ENCODE measurements at regions not wholly inside any gene's neighbourhood (a gene's known extent, or its start where the extent isn't known, plus 50 kb on each side); places are given as distances from the start of the nearest gene placed in this dataset.
"Not testable (repeated sequence)": the region's sequence is repeated elsewhere in the genome, so short reads cannot be mapped to it uniquely, and the experiment has no call there.

GRCh38 chr3:71990545-71990944 lies 205.6 kb upstream of the PROK2 start:
- DNase-seq (ENCODE audit: low read depth) = no peak

- no peak for DNase-seq (ENCODE audit: low read depth)
Measured at GRCh38 chr3:71989165-71989564, 204.2 kb upstream of the PROK2 start.

- no peak for DNase-seq (ENCODE audit: low read depth)
Measured at GRCh38 chr3:71987828-71988227, 202.9 kb upstream of the PROK2 start.

DNA sequence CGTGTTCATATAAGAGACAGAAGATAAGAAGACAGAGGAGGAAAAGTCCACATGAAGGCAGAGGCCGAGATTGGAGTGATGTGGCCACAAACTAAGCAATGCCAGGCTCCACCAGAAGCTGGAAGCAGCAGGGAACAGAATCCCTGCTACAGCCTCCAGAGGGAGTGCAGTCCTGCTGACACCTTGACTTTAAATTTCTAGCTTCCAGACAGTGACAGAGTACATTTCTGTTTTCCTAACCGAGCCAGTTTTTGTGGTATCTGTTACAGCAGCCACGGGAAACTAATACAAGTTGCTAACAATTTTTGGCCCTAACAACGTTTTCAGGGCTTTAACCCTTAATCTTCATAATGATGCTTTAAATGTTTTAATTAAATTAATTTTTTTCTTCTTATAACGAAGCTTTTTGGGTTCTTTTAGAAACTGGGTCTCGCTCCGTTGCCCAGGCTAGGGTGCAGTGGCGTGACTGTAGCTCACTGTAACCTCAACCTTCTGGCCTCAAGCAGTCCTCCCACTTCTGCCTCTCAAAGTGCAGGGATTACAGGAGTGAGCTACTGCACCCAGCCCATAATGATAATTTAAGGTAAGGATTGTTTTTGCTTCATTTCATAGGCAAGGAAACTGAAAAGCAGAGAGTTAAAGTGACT lies 202.3 kb upstream of the PROK2 start:
- no peak for DNase-seq (ENCODE audit: low read depth)

- no peak for DNase-seq (ENCODE audit: low read depth)
Measured at GRCh38 chr3:71986606-71987005, 201.7 kb upstream of the PROK2 start.

DNA sequence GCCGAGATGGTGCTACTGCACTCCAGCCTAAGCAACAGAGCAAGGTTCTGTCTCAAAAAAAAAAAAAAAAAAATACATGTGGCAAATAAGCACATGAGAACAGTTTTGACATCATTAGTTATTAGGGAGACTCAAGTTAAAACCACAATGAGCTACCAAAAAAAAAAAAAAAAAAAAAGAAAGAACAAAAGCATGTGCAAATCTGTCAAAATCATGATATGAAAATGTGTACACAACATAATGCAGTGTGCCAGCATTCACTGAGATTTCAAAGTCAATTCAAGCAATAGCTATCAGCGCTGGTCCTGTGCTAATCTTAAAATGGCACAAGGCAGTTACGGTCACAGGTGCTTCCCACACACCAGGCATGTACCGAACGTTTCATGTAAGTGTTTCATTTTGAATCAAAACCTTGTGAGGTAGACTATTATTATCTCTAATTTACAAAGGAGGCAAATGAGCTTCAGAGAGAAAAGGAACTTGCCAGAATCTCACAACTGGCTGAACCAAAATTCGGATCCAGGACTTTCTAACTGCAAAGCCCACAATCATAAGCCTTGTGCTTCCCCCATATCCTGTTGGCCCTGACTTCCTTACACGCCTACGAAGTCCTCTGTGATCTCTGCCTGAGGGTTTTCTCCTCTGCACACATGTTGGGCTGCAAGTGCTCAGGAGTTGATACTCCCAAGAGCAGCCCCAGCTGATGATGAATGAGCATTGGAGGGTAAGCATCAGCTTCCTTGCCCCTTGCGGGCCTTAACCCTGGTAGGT lies 200.1 kb upstream of the PROK2 start:
- DNase-seq (ENCODE audit: low read depth) = no peak

- no peak for DNase-seq (ENCODE audit: low read depth)
Measured at GRCh38 chr3:71983694-71984093, 198.7 kb upstream of the PROK2 start.

DNA sequence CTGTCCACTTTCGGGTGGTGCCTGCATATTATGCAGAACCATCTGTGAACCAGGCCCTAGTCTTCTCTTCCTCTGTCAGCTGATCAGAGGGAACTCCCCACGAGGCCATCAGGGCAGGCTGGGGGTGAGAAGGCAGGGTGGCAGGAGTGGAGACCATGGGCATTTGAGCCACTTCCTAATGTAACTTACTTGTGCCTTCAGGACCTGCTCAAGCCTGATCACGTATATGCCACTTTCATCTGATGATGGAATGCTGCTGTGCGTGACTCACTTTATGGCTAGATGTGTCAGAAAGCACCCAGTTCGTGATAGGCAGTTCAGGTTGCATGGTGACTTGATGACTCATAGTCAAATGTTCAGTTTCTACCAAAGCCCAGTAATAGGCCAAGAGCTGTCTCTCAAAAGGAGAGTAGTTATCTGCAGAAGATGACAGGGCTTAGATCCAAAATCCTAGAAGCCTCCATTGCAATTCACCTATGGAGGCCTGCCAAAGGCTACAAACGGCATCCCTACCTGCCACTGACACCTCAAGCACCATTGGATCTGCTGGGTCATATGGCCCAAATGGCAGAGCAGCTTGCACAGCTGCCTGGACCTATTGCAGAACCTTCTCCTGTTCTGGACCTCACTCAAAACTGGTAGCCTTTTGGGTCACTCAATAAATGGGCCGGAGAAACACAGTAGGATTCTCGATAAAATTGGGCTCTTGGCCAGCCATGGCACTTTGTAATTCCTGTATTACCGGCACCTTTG lies 197.7 kb upstream of the PROK2 start:
- not testable (repeated sequence) for DNase-seq (ENCODE audit: low read depth)

- no peak for DNase-seq (ENCODE audit: low read depth)
Measured at GRCh38 chr3:71979175-71979574, 194.2 kb upstream of the PROK2 start.

DNA sequence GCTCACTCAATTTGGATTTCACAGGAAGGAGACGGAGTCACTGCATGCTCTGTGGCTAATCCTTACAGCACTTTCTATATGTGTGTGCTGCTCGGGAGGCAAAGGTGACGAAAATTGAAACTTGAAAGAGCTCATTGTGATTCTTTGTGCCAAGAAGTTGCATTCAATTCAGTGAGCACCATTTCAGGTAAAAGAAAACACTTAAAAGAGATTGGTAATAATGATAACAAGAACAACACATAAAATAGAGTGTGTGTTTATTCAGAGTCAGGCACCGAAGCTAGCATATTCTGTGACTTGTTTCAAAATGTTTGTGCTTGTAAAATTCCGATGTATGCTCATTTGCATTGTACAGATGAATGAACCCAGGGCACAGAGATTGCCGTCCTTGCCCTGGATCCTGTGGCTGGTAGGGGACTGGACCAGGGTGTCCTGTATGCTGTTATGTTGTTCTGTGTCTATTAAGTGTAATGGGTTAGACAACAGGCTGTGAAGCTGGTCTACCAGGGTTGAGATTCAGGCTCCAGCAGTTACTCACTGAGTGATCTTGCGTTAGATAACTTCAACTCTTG lies 193.3 kb upstream of the PROK2 start:
- DNase-seq (ENCODE audit: low read depth) = no peak

DNA sequence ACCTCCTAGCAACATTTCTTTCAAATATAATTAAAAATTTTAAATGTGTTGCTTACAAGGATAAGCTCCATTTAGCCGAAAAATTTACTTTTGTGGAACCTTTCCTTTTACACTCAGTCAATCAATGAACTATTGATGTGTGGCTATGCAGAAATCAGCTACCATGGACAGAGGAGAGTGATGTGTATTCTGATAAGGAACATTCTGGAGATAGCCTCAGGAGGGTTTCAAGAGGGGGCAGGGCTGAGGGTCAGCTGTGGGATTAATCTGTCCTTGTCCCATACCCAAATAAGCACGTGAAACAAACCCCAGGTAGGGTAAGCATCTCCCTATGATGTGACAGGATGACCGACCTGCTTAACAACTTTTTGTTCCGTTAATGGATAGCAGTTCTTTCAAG lies 192.6 kb upstream of the PROK2 start:
- no peak for DNase-seq (ENCODE audit: low read depth)

GRCh38 chr3:71975573-71975972 lies 190.6 kb upstream of the PROK2 start:
- no peak for DNase-seq (ENCODE audit: low read depth)

DNA sequence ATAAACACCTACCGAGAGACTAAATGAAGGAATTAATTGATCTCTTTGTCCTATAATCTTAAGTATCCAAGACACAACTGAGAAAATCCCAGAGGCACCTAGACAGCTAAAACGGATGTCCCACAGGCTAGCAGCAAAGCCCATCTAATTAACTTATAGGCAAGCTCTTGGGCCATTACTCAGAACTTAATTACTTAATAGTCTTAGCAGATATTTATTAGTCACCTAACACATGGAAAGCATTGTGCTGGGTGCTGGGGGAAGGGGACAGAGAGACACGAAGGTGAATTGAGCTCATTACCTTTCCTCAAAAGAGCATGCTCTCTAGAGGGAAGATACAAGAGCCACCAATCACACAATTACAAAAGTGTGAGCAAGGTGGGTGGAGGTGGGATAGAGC lies 189.8 kb upstream of the PROK2 start:
- no peak for DNase-seq (ENCODE audit: low read depth)

GRCh38 chr3:71973274-71974030 lies 188.5 kb upstream of the PROK2 start:
- no peak for DNase-seq (ENCODE audit: low read depth)

- DNase-seq (ENCODE audit: low read depth) = no peak
Measured at GRCh38 chr3:71972031-71972430, 187.1 kb upstream of the PROK2 start.

GRCh38 chr3:71968544-71968943 lies 183.6 kb upstream of the PROK2 start:
- no peak for DNase-seq (ENCODE audit: low read depth)

GRCh38 chr3:71966185-71966584 lies 181.2 kb upstream of the PROK2 start:
- no peak for DNase-seq (ENCODE audit: low read depth)

- DNase-seq (ENCODE audit: low read depth) = no peak
Measured at GRCh38 chr3:71964170-71964569, 179.2 kb upstream of the PROK2 start.

GRCh38 chr3:71962561-71963240 lies 177.8 kb upstream of the PROK2 start:
- DNase-seq (ENCODE audit: low read depth) = no peak

DNA sequence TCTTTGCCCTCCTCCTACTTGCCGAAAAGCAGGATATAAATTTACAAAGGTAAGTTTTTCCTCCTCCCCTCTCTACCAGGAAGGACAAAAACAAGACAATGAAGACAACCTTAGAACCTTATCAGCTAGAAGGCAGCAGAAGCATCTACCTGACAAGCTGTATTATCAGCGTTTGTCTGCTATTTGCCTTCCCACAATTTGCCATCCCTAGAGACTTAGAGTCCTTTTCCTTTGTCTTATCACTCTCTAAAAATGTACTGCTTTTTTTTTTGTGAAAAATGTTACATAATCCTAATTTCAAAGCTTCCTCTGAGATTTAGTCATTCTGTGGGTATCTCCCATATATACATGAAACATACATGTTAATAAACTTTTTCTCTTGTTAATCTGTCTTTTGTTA lies 176.9 kb upstream of the PROK2 start:
- no peak for DNase-seq (ENCODE audit: low read depth)

DNA sequence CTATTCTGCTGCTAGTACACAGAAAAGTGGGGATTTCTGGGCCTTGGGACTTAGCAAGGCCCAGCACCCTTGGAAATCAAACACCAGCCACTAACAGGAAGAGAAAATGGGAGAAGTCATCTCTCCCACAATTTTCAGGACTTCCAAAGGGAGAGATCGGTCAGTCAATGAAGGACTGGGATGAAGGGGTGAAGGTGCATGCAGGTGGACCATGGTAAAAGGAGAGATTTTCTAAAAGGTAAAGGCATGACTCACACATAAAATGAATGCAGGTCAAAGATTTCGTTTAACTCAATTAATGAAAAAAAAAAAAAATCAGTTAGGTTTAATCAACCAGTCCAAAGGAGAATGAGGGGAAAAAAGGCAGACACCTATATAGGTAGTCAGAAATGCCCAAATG lies 176.4 kb upstream of the PROK2 start:
- no peak for DNase-seq (ENCODE audit: low read depth)

All from activated T-helper 1 cell treated with Interleukin-2 at 50 U/mL for 16 hours (primary cell).